ENCODE measurements at regions not wholly inside any gene's neighbourhood (a gene's known extent, or its start where the extent isn't known, plus 50 kb on each side); places are given as distances from the start of the nearest gene placed in this dataset.
"Not testable (repeated sequence)": the region's sequence is repeated elsewhere in the genome, so short reads cannot be mapped to it uniquely, and the experiment has no call there.

GRCh38 chr12:127496255-127496654 lies 770.7 kb upstream of the TMEM132C start:
- Histone ChIP-seq H3K27me3 (no peaks in the 10 kb centered on the region), H3K9me3 (ENCODE audit: low read depth) (no peaks in the 10 kb centered on the region), H3K36me3 (no peaks in the 10 kb centered on the region), H3K4me3 (no peak overlapping the region), H3K4me1 (ENCODE audit: low read depth) (no peaks in the 10 kb centered on the region), H3K27ac (no peak overlapping the region)
- no peak for DNase-seq (ENCODE audit: low read depth in 1 of 2, low spot score in 1 of 2)
- TF ChIP-seq CTCF (IDR thresholded peaks at IDR 0.05; ENCODE audit: low read depth, low read length), result no peak

- Histone ChIP-seq H3K36me3 (no peaks in the 10 kb centered on the region), H3K9me3 (ENCODE audit: low read depth) (no peaks in the 10 kb centered on the region), H3K4me1 (ENCODE audit: low read depth) (no peaks in the 10 kb centered on the region), H3K4me3 (no peak overlapping the region), H3K27ac (no peak overlapping the region), H3K27me3 (no peaks in the 10 kb centered on the region)
- no peak for TF ChIP-seq CTCF (IDR thresholded peaks at IDR 0.05; ENCODE audit: low read depth, low read length)
- DNase-seq (ENCODE audit: low read depth in 1 of 2, low spot score in 1 of 2), result no peak
These were observed 766.4 kb upstream of the TMEM132C start for GRCh38 chr12:127500512-127501035.

- no peaks in the 10 kb centered on the region for H3K27me3 ChIP-seq
- TF ChIP-seq CTCF (IDR thresholded peaks at IDR 0.05; ENCODE audit: low read depth, low read length), result no peak
- H3K4me1 ChIP-seq (ENCODE audit: low read depth), result no peaks in the 10 kb centered on the region
- H3K36me3 ChIP-seq, result no peaks in the 10 kb centered on the region
- DNase-seq (ENCODE audit: low read depth in 1 of 2, low spot score in 1 of 2), result no peak
- no peak overlapping the region for H3K4me3 ChIP-seq
- H3K27ac ChIP-seq, result no peak overlapping the region
- no peaks in the 10 kb centered on the region for H3K9me3 ChIP-seq (ENCODE audit: low read depth)
These were observed 765.1 kb upstream of the TMEM132C start for GRCh38 chr12:127501916-127502315.

GRCh38 chr12:127503246-127503645 lies 763.7 kb upstream of the TMEM132C start:
- Histone ChIP-seq H3K4me1 (ENCODE audit: low read depth) (no peaks in the 10 kb centered on the region), H3K27me3 (no peaks in the 10 kb centered on the region), H3K4me3 (no peak overlapping the region), H3K9me3 (ENCODE audit: low read depth) (no peaks in the 10 kb centered on the region), H3K27ac (no peak overlapping the region), H3K36me3 (no peaks in the 10 kb centered on the region)
- DNase-seq (ENCODE audit: low read depth in 1 of 2, low spot score in 1 of 2), result no peak
- TF ChIP-seq CTCF (IDR thresholded peaks at IDR 0.05; ENCODE audit: low read depth, low read length), result no peak

GRCh38 chr12:127503996-127504395 lies 763.0 kb upstream of the TMEM132C start:
- not testable (repeated sequence) for DNase-seq (ENCODE audit: low read depth in 1 of 2, low spot score in 1 of 2); H3K9me3 ChIP-seq (ENCODE audit: low read depth); H3K27me3 ChIP-seq; H3K27ac ChIP-seq; H3K36me3 ChIP-seq; H3K4me1 ChIP-seq (ENCODE audit: low read depth); H3K4me3 ChIP-seq

- DNase-seq (ENCODE audit: low read depth in 1 of 2, low spot score in 1 of 2), result no peak
- TF ChIP-seq CTCF (IDR thresholded peaks at IDR 0.05; ENCODE audit: low read depth, low read length), result no peak
- Histone ChIP-seq H3K27ac (no peak overlapping the region), H3K36me3 (no peaks in the 10 kb centered on the region), H3K4me1 (ENCODE audit: low read depth) (no peaks in the 10 kb centered on the region), H3K4me3 (no peak overlapping the region), H3K9me3 (ENCODE audit: low read depth) (no peaks in the 10 kb centered on the region), H3K27me3 (no peaks in the 10 kb centered on the region)
These were observed 762.1 kb upstream of the TMEM132C start for GRCh38 chr12:127504874-127505273.
